ENCODE measurements at regions not wholly inside any gene's neighbourhood (a gene's known extent, or its start where the extent isn't known, plus 50 kb on each side); places are given as distances from the start of the nearest gene placed in this dataset.

- TF ChIP-seq, protein P1, sequence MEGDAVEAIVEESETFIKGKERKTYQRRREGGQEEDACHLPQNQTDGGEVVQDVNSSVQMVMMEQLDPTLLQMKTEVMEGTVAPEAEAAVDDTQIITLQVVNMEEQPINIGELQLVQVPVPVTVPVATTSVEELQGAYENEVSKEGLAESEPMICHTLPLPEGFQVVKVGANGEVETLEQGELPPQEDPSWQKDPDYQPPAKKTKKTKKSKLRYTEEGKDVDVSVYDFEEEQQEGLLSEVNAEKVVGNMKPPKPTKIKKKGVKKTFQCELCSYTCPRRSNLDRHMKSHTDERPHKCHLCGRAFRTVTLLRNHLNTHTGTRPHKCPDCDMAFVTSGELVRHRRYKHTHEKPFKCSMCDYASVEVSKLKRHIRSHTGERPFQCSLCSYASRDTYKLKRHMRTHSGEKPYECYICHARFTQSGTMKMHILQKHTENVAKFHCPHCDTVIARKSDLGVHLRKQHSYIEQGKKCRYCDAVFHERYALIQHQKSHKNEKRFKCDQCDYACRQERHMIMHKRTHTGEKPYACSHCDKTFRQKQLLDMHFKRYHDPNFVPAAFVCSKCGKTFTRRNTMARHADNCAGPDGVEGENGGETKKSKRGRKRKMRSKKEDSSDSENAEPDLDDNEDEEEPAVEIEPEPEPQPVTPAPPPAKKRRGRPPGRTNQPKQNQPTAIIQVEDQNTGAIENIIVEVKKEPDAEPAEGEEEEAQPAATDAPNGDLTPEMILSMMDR (conservative IDR thresholded peaks at IDR 0.05), result no peak
- TF ChIP-seq EZH2 (IDR thresholded peaks at IDR 0.05; ENCODE audit: low read depth), result no peak
These were observed 101.0 kb upstream of the CCDC80 start for GRCh38 chr3:112741983-112742382.
